HG03025 (cell line): ENCODE measurements at regions not wholly inside any gene's neighbourhood (a gene's known extent, or its start where the extent isn't known, plus 50 kb on each side); places are given as distances from the start of the nearest gene placed in this dataset.

Source experiments
- ATAC-seq: cut with Tn5 transposase; IDR thresholded peaks from one replicate; pipeline ENCODE4 v1.9.1; 2021; ENCODE audit warnings: mild to moderate bottlenecking, moderate library complexity; ENCODE audit not compliant: unreplicated experiment, low FRiP score

DNA sequence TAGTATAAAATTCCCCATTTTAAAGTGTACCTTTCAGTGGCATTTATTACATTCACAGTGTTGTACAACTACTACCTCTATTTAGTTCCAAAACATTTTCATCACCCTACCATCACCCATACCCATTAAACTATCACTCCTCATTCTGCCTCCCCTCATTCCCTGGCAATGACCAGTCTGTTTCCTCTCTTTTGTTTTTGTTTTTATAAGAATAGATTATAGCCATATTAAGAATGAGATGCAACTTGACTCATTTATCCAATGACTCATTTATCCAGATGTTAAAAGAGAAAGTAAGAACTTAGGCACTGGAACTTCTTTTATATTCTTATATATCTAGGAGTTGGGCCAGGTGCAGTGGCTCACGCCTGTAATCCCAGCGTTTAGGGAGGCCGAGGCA, 156.3 kb downstream of the FAT3 start:
- no peak for ATAC-seq

DNA sequence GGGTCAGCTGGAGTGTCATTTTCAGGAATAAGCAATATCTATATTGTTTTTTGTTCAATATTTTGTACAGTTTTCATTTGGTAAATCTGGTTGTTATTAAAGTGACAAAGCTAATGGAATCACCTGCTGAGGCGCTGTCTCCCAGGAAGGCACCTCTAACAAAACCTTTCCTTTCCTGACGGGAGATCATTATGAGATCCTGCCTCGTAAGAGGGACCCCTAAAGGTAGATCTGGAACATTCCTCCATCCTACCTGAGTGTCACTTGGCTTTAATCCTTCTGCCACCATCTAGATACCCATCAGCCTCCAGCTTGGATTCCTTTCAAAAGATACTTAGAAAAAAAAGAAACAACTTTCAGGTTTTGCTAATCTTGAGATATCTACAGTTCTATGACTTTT, 157.7 kb downstream of the FAT3 start:
- no peak for ATAC-seq

DNA sequence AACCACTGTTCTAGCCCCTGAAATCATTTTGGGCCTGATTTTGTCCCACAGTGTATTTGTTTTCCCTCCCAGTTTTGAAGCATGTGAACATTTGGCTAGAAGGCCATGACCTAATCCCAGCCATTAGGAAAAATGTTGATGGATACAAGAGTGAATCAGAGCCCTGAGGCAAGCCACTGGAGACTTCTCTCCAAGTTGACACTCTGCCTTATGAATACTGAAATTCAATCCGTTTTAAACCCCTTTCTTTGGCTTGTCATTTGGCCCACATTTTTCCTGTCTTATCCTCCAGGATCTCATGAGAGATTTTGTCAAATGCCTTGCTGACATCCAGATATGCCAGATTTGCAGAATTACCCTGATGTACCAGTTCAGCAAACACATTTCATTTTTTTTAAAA, 158.8 kb downstream of the FAT3 start:
- ATAC-seq, result no peak

DNA sequence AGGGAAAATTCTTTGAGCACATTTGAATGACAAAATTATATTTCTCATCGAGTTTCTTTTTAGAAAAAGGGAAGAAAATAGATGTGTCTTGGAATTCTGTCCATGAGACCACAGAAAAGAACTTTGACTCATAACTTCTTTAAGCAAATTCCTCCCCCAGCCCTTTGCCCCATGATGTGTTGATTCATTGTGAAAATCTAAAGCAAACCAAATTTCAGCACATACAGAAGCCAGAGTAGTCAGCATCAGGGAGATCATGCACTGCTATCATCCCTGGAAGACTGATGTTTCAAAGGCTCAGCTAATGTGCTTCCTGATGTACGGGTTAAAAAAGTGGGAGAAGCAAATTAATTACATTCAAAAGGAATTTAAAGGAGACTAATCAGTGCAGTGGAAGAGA, 159.7 kb downstream of the FAT3 start:
- ATAC-seq, result no peak

DNA sequence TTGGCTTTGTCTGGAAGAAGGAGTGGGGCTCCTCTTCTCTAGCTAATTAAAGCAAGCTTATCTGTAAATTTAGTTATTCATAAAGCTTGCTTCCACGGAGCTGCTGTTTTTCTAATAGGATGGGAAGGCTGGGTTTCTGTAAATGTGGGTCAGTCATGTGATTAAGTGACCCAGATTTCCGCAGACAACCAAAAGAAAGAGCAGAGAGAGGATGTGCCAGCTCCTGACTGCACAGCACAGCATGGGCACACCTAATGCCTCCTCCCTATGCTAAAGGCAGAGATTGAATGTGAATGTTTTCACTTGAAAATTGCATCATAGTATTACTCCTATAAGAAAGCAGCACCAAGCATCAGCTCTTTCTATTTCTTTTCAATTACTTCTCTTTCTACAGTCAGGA, 160.2 kb downstream of the FAT3 start:
- no peak for ATAC-seq

DNA sequence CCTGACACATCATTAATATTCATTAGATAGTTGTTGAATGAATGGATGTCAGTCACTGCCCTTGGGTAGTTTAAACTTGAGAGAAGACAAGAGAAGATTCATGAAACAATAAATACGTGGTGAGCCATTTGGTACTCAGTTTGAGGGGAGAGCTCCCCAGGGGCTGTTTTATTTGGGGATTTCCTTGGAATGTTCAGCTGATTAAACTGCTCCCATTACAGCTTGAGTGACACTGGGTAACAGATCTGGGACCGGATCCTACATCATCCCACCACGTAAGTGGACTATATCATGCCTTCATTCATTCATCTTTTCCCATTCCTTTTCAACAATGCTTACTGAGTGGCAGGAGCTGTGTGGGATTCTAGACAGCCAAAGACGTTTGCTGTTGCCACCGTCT, 162.0 kb downstream of the FAT3 start:
- ATAC-seq, result no peak

DNA sequence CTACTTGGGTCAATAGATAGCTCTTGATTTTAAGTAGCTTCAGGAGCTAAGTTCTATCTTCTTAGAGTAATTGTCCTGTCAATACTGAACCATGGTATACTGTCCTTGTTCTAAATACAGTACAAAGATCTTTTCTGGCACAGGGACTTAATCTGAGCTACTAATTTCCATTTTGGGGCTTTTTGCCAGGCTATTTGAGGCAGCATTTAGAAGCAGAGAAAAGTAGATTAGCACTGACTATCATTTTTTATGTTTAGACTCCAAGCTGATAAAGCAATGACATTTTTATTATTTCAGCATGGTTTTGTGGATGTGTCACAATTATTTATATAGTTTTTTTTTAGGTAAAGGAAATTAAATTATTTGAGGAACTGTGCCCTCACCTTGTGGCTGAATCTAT, 163.2 kb downstream of the FAT3 start:
- ATAC-seq, result no peak

DNA sequence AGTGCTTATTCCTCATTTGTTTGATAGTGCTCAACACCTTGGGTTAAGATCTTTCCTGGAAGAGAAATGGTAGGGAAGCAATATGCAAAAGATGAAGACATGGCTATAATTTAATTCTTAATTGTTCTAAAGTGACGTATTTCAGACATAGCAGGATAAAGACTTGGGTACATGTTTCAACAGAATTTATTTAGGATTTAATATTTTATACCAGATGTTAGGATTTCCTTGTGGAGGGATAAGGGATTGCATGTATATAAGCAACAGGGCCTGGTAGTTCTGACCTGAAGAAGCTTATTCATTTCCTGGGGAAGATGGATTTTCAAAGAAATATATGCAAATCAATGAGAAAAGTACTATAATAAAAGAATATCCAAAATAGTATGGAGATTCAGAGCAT, 163.8 kb downstream of the FAT3 start:
- ATAC-seq, result no peak

DNA sequence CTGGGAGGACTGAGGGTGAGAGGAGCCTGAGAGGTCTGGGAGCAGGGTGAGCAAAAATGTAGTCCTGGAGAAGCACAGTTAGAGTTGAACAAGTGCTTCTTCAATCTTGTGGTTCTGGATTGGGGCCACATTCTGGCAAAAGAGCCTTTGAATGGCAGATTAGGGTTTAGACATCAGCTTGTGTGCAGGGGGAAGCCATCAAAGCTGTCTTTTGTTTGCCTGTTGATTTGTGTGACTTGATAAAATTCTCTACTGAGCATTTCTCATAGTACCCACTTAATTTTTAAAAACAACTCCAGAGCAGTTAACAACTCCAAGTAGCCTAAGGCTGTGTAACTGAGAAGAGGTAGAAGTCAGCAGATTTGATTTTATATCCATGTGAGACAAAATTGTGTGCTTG, 166.2 kb downstream of the FAT3 start:
- no peak for ATAC-seq

DNA sequence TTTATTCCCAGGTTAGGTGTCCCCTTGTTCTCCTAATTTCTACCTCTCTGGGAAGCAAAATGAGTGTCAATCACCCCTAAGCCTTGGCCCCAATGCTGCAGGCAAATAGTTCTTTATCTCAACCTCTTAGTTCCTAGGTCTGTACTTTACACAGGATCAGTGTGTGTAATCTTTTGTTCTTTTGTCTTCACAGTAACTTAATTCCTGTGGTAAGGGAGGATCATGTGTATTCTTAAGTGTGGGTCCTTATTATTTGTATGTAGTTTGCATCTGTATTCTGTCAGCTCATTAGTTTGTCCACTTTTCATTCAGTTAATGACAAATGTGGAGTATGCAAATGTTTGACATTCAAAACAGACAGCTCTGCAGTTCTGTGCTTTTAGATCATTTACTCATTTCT, 166.7 kb downstream of the FAT3 start:
- no peak for ATAC-seq

DNA sequence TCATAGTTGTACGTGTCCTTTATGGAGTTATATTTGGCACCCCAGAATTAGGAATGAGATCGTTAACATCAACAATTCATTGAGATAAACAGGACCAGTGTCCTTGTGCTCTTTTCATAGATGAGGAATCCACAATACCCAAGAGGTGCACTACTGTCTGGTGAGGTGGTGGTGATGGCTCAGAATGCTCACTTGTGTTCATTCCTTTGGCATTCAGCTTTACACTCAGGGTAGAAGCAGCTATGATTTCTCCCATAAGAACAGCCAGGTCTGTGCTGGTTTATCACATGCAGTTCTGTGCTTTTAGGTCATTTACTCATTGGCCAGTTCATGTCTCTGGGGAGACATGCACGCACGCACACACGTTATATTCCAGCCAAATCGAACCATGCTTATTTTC, 167.2 kb downstream of the FAT3 start:
- ATAC-seq, result no peak

DNA sequence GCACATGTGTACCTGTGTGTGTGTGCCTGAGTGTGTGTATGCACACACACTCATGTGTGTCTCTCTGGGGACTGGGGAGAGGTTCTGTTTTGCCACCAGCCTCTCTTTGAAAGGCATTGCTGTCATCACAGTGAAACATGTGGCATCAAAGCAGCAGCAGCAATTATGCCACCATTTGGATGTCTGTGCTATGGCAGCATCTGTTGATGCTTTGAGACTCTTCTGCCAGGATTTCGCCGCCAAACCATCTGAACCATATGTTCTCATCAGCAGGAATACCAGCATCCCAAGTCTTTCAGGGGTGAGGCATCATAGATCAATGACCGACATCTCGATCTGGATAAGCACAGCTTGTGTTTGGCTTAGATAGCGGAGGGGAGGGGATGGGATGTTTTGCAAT, 168.6 kb downstream of the FAT3 start:
- no peak for ATAC-seq

DNA sequence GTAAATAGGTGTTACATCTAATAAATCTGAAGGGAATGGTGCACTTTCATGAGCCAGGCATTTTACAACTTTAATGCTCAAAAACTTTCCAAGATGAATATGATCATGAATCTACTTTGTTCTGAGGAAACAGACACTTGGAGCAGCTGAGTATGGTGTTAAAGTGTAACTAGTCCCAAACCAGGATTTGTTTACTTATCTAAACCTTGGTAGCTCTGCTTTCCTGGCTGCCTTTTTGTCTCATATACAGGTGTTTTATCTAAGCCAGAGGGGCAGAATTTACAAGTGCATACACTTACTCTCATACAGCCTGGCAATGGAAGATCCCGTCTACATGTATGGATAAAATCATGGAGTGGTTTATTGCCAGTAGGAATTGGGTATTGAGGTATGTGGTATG, 171.5 kb downstream of the FAT3 start:
- ATAC-seq, result no peak

DNA sequence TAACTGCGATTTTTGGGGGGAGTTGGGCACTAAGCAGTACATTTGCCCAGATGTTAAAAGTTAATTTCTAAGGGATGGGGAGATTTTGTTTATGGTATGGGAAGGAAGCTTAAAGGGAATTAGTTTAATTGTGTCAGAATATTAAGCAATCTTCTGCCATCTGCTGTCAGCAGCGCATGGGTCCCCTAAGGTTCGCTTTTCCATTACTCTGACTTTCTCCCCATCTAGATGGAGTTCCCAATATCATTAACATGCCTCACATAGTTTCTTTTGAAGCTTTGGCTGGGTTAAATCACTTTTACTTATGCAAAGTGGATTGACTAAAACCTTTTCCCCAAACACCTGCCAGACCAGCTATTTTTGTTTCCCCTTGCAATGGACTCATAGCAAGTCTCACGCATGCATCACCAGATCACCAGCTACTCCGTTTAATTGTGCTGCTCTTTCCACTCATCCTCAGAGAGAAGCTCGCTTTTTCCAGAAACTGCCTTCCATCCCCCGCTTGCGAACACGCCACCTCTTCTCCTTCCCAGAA, 172.7 kb downstream of the FAT3 start:
- no peak for ATAC-seq

DNA sequence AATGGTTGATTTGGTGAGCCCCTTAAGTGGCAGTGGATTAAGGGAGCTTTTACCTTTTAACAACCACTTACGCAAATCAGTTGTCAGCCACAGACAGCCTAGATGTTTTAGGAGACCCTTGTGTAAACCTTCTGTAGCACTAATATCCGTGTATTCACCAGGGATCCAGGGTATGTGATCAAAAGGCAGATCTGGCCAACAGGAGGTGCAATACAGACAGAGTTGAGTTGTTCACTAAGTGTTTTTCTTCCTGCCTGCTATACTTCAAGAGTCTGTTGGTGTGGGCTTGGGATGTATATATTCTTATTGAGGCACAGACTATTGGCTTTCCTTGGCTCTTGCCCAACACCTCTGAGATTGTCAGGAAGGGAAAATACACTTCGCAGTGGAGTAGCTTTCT, 175.1 kb downstream of the FAT3 start:
- no peak for ATAC-seq

DNA sequence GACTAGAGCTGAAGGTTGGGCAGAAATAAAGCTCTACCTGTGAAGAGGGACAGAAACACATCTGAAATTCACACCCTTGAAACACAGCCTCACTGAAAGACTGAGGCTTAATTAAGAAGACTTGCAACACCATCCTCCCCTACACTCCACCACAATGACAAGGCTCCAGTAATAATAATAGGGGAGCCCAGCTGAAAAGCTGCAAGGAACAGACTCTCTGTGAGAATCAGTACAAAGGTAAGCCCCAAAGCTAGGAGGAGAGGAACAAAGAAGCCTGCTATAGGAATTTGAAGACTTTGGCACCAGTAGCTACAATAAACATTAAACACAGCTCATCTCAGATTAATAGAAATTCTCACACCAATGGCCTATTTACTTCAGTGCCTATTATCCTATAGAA, 176.9 kb downstream of the FAT3 start:
- ATAC-seq, result no peak

DNA sequence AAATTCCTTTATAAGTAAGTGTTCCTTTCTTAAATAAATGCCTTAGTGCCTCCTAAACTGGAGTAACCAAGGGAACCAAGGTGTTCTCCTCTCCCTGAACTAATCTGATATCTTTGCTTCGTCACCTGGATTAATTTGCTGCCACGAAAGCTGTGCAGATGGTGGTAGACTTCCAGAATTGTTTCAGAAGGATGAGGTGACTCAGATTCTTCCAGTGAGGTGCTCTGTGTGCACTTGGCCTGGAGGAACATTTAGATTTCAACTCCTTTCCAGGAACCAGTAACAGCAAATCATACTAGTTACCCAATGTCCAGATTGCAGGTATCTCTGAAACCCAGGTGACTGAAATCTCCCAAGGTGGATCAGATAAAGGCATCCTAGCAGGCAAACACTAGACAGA, 181.9 kb downstream of the FAT3 start:
- no peak for ATAC-seq

DNA sequence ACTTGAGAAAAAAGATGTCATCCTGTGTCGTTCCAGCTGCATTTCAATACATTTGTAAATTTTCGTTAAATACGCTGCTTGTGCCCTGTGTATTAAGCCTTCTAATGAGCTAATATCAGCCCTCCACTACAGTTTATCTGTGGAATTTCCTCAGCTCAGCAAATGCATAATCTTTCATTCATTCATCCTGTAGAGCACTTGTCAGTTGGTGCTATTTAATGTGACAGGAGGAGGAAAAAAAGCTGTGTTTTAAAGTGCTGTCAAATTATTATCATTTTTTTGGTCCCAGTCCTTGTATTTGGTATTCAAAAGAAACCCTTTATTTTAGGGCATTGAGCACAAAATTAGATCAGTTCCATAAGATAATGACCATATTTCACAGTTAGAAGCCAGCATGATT, 184.7 kb downstream of the FAT3 start:
- no peak for ATAC-seq

DNA sequence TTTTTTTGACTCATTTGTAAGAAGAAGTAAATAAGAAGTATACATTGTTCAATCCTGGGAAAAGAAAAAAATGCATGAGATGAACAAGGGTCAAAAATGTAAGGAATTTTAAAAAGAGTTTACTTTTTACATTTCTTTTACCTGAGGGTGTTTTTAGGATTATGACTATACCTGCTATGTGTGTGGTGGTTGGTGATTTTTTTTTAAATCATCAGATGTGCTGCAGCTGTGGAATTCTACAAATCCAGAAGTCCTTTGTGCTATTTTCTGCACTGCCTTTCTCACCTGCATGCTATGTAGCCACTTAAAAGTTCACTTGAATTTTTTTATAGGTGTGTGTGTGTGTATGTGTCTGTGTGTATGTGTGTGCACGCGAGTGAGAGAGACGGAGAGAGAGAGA, 185.3 kb downstream of the FAT3 start:
- no peak for ATAC-seq

DNA sequence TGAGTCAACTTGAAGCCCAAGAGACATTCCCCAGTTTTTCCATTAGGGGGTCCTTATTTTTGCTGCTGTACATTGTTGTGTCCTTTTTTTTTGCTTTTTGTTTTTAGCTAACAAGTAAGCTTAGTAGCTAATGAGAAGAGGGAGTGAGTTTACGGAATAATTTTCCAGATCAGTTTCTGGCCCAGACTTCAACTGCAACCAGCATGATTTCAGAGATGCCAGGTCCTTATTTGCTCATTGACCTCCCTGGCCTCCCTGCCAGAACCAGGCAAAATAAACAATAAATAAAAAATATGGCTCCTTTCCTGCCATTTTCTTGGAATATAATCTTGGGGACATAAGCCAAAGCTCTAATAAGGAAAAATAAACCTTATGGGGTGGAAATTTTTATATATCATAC, 185.9 kb downstream of the FAT3 start:
- ATAC-seq, result no peak

DNA sequence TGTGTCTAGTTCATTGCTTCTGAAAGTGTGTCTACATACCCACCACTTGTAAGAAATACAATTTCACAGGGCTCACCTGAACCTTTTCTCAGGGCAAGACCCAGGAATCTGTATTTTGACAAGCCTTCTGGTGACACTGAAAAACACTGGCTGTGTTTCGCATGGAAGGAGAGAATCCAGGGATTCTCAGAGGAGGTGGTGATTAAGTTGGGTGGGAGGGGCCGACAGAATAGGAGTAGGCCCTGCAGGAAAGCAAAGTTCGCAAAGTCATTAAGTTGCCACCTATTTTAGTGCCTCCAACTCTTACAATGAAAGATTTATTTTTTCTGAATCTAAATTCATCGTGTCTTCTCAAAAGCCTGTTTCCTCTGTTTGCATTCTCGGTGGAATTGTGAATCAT, 186.8 kb downstream of the FAT3 start:
- ATAC-seq, result no peak

DNA sequence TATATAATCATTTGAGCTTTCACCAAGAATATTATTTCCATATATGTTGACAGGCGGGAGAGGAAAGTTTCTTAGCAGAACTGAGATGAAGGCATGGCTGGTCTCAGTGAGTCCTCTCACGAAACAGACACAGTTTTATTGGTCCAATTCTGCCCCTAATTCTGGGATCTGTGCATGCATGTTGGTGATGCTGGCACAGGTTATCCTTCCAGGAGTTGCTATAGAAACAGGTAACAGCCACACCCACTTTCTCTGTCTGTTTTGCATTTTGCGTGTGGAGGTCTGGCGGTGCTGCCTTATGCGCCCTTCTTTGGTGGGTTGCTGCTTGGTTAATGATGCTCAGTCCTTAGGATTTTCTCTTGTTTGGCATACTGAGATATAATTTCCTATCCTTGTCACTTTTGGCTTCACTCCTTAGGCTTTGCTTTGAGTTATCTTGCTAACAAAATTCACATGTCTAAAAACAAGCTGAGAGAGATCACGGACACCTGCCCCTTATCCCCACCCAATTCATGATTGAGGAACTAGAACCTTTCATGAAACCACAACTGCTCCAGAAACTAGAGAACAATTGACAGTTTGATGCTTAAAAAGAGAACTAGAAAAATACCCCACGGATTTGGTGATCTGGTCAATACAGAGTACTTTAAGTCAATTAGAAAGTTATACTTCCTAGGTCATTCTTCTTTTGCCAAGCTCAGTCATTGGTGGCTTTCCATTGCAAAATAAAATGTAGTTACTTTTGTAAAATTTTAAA, 189.3 kb downstream of the FAT3 start:
- peak; percentile 90 for ATAC-seq
